ENCODE measurements at regions not wholly inside any gene's neighbourhood (a gene's known extent, or its start where the extent isn't known, plus 50 kb on each side); places are given as distances from the start of the nearest gene placed in this dataset.

- Histone ChIP-seq H3K36me3 (no peaks in the 10 kb centered on the region), H3K9me3 (no peaks in the 10 kb centered on the region), H3K27ac (no peak overlapping the region), H3K4me1 (no peaks in the 10 kb centered on the region), H3K27me3 (no peaks in the 10 kb centered on the region), H3K4me3 (no peak overlapping the region)
- DNase-seq (no peak), ATAC-seq (no peak)
- TF ChIP-seq POLR2A (IDR thresholded peaks at IDR 0.05), result no peak
- TF ChIP-seq, protein P1, sequence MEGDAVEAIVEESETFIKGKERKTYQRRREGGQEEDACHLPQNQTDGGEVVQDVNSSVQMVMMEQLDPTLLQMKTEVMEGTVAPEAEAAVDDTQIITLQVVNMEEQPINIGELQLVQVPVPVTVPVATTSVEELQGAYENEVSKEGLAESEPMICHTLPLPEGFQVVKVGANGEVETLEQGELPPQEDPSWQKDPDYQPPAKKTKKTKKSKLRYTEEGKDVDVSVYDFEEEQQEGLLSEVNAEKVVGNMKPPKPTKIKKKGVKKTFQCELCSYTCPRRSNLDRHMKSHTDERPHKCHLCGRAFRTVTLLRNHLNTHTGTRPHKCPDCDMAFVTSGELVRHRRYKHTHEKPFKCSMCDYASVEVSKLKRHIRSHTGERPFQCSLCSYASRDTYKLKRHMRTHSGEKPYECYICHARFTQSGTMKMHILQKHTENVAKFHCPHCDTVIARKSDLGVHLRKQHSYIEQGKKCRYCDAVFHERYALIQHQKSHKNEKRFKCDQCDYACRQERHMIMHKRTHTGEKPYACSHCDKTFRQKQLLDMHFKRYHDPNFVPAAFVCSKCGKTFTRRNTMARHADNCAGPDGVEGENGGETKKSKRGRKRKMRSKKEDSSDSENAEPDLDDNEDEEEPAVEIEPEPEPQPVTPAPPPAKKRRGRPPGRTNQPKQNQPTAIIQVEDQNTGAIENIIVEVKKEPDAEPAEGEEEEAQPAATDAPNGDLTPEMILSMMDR (IDR thresholded peaks at IDR 0.05 in 4 of 5, conservative IDR thresholded peaks at IDR 0.05 in 1 of 5), result no peak
- in situ Hi-C loops (cut with MboI; ENCODE audit: low sequenced_read_pairs in 4 of 4) (loop anchor here in 3 of 4 donors (10.0 to 25.0 kb wide), 2 partner anchors 1426 to 1539 kb away; no protein-coding TSS in a partner anchor), intact Hi-C loops (cut with DNase I; ENCODE audit: low total_unique reads) (loop anchor here (5.0 kb wide), 2 partner anchors 541 to 1421 kb away; no protein-coding TSS in a partner anchor)
Observed at GRCh38 chr10:3235996-3236510, 63.5 kb upstream of the PITRM1 start.

DNA sequence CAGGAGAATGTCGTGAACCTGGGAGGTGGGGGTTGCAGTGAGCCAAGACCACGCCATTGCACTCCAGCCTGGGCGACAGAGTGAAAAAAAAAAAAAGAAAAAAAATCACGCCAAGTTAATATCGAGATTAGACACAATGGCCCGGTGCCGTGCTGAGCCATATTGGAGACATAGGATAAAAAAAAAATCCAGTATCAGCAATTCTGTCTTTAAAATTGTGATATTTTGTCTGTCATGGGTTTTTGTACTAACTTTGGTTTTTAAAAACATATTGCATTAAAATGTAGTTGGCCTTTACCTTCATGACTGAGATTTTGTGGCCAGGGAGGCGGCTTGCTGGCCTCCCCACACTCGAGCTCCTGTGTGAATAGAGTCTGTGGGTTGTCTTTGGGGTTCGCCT, 62.8 kb upstream of the PITRM1 start:
- H3K4me1 ChIP-seq, result no peaks in the 10 kb centered on the region
- H3K4me3 ChIP-seq, result no peak overlapping the region
- no peak overlapping the region for H3K27ac ChIP-seq
- intact Hi-C loops (cut with DNase I; ENCODE audit: low total_unique reads), result loop anchor here (5.0 kb wide), 2 partner anchors 542 to 1422 kb away; no protein-coding TSS in a partner anchor
- in situ Hi-C loops (cut with MboI; ENCODE audit: low sequenced_read_pairs in 4 of 4), result loop anchor here in 3 of 4 donors (10.0 to 25.0 kb wide), 2 partner anchors 1427 to 1539 kb away; no protein-coding TSS in a partner anchor
- TF ChIP-seq, protein P1 (IDR thresholded peaks at IDR 0.05 in 4 of 5, conservative IDR thresholded peaks at IDR 0.05 in 1 of 5), result no peak
- TF ChIP-seq POLR2A (IDR thresholded peaks at IDR 0.05), result no peak
- no peaks in the 10 kb centered on the region for H3K9me3 ChIP-seq
- no peaks in the 10 kb centered on the region for H3K36me3 ChIP-seq
- no peaks in the 10 kb centered on the region for H3K27me3 ChIP-seq
- DNase-seq, result no peak
- ATAC-seq, result no peak

GRCh38 chr10:3233486-3233990, 61.0 kb upstream of the PITRM1 start:
- no peaks in the 10 kb centered on the region for H3K27me3 ChIP-seq
- no peaks in the 10 kb centered on the region for H3K9me3 ChIP-seq
- H3K4me3 ChIP-seq, result no peak overlapping the region
- intact Hi-C loops (cut with DNase I; ENCODE audit: low total_unique reads) (no loop called here), in situ Hi-C loops (cut with MboI; ENCODE audit: low sequenced_read_pairs in 4 of 4) (loop anchor here in 3 of 4 donors (10.0 to 25.0 kb wide), 2 partner anchors 1429 to 1541 kb away; no protein-coding TSS in a partner anchor)
- DNase-seq, result no peak
- TF ChIP-seq, protein P1 (IDR thresholded peaks at IDR 0.05 in 4 of 5, conservative IDR thresholded peaks at IDR 0.05 in 1 of 5), result no peak
- no peak for TF ChIP-seq POLR2A (IDR thresholded peaks at IDR 0.05)
- no peaks in the 10 kb centered on the region for H3K36me3 ChIP-seq
- H3K27ac ChIP-seq, result no peak overlapping the region
- no peaks in the 10 kb centered on the region for H3K4me1 ChIP-seq
- ATAC-seq, result no peak

GRCh38 chr10:3231951-3232730, 59.6 kb upstream of the PITRM1 start:
- Histone ChIP-seq H3K4me1 (no peaks in the 10 kb centered on the region), H3K4me3 (no peak overlapping the region), H3K27me3 (no peaks in the 10 kb centered on the region), H3K9me3 (no peaks in the 10 kb centered on the region), H3K27ac (no peak overlapping the region), H3K36me3 (no peaks in the 10 kb centered on the region)
- no peak for TF ChIP-seq POLR2A (IDR thresholded peaks at IDR 0.05)
- TF ChIP-seq, protein P1 (IDR thresholded peaks at IDR 0.05 in 4 of 5, conservative IDR thresholded peaks at IDR 0.05 in 1 of 5), result no peak
- DNase-seq (no peak), ATAC-seq (no peak)
- in situ Hi-C loops (cut with MboI; ENCODE audit: low sequenced_read_pairs in 4 of 4), result loop anchor here in 3 of 4 donors (10.0 to 25.0 kb wide), 2 partner anchors 1430 to 1543 kb away; no protein-coding TSS in a partner anchor
- intact Hi-C loops (cut with DNase I; ENCODE audit: low total_unique reads), result no loop called here

Measured in gastrocnemius medialis (tissue), 4 donors.